ENCODE measurements at regions not wholly inside any gene's neighbourhood (a gene's known extent, or its start where the extent isn't known, plus 50 kb on each side); places are given as distances from the start of the nearest gene placed in this dataset.

- H3K9ac ChIP-seq (ENCODE audit: control insufficient read depth, insufficient read depth, low read length) = no peak overlapping the region
- WGBS (ENCODE audit: insufficient coverage, insufficient replicate concordance, low lambda C conversion rate, missing lambda C conversion rate) = 0% methylated on average over 2 of the region's 2 CpGs
- in situ Hi-C loops (cut with MboI) = no loop called here
- SMC1A ChIA-PET (ENCODE audit: uncharacterized antibody, unreplicated experiment) = no interaction called here
- TF ChIP-seq JUND (IDR thresholded peaks at IDR 0.05; ENCODE audit: low read depth, low read length) (no peak), RUNX3 (IDR thresholded peaks at IDR 0.05; ENCODE audit: low read length) (no peak), KLF5 (IDR thresholded peaks at IDR 0.05; ENCODE audit: partially characterized antibody) (no peak), BHLHE40 (IDR thresholded peaks at IDR 0.05; ENCODE audit: borderline replicate concordance in 1 of 2, low read depth in 2 of 2, low read length in 1 of 2) (no peak), YY1 (IDR thresholded peaks at IDR 0.05; ENCODE audit: low read depth, low read length) (no peak), POLR2AphosphoS5 (IDR thresholded peaks at IDR 0.05; ENCODE audit: low read length) (no peak), POLR2A (IDR thresholded peaks at IDR 0.05; ENCODE audit: low read depth, low read length) (no peak), SMAD1 (IDR thresholded peaks at IDR 0.05; ENCODE audit: low read depth, partially characterized antibody) (no peak), SRF (IDR thresholded peaks at IDR 0.05; ENCODE audit: low read depth in 2 of 2, low read length in 2 of 2) (no peak), CTCF (IDR thresholded peaks at IDR 0.05 in 2 of 3, conservative IDR thresholded peaks at IDR 0.05 in 1 of 3; ENCODE audit: control insufficient read depth in 2 of 3, extremely low read depth in 1 of 3, insufficient read depth in 1 of 3, low read depth in 3 of 3, low read length in 3 of 3) (no peak), EP300 (IDR thresholded peaks at IDR 0.05; ENCODE audit: borderline replicate concordance in 1 of 2, control insufficient read depth in 1 of 2, low read depth in 2 of 2, low read length in 2 of 2) (no peak), SREBF2 (IDR thresholded peaks at IDR 0.05; ENCODE audit: low read length) (no peak), NRF1 (conservative IDR thresholded peaks at IDR 0.05; ENCODE audit: low read depth, low read length) (no peak), LARP7 (IDR thresholded peaks at IDR 0.05) (no peak), RBBP5 (conservative IDR thresholded peaks at IDR 0.05) (no peak)
- TF ChIP-seq, protein P1, sequence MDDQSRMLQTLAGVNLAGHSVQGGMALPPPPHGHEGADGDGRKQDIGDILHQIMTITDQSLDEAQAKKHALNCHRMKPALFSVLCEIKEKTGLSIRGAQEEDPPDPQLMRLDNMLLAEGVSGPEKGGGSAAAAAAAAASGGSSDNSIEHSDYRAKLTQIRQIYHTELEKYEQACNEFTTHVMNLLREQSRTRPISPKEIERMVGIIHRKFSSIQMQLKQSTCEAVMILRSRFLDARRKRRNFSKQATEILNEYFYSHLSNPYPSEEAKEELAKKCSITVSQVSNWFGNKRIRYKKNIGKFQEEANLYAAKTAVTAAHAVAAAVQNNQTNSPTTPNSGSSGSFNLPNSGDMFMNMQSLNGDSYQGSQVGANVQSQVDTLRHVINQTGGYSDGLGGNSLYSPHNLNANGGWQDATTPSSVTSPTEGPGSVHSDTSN (IDR thresholded peaks at IDR 0.05; ENCODE audit: insufficient replicate concordance, low read depth, low read length) = no peak
- no peak for ATAC-seq
- POLR2A ChIA-PET = no interaction called here
- H3K36me3 ChIP-seq (ENCODE audit: control insufficient read depth in 2 of 2, insufficient read depth in 2 of 2, low read length in 1 of 2) = no peaks in the 10 kb centered on the region
- H3K27ac ChIP-seq (ENCODE audit: control insufficient read depth, insufficient read depth) = no peak overlapping the region
- RAD21 ChIA-PET (ENCODE audit: unreplicated experiment) = no interaction called here
- no peak overlapping the region for H2AFZ ChIP-seq (ENCODE audit: control insufficient read depth, low read depth, low read length)
- no peak for FAIRE-seq
- no peaks in the 10 kb centered on the region for H3K4me1 ChIP-seq (ENCODE audit: control insufficient read depth, insufficient read depth, low read length)
- H3K27me3 ChIP-seq (replicated peaks in 1 of 2; ENCODE audit: control insufficient read depth in 2 of 2, insufficient read depth in 2 of 2, low read length in 1 of 2) = no peaks in the 10 kb centered on the region
- intact Hi-C loops (cut with micrococcal nuclease; ENCODE audit: unreplicated experiment) = no loop called here
- H3K79me2 ChIP-seq (ENCODE audit: control insufficient read depth, insufficient read depth, low read length) = no peaks in the 10 kb centered on the region
- DNase-seq (ENCODE audit: low read depth, low spot score) = no peak
- no peaks in the 10 kb centered on the region for H3K9me3 ChIP-seq (replicated peaks; ENCODE audit: control insufficient read depth, insufficient read depth, low read length)
- CTCF ChIA-PET = no interaction called here
- no TSS peak for BruUV-seq (replicated peaks)
- H3K4me2 ChIP-seq (ENCODE audit: control insufficient read depth, insufficient read depth) = no peak overlapping the region
- H3K4me3 ChIP-seq = no peak overlapping the region
- no peaks in the 10 kb centered on the region for H4K20me1 ChIP-seq (ENCODE audit: control insufficient read depth, insufficient read depth)
Observed at GRCh38 chr3:76402926-76403325, 617.6 kb upstream of the ZNF717 start.
